PC-3 (cell line): ENCODE measurements at regions not wholly inside any gene's neighbourhood (a gene's known extent, or its start where the extent isn't known, plus 50 kb on each side); places are given as distances from the start of the nearest gene placed in this dataset.
A peak's percentile ranks its signal among the peaks of the same experiment; 100 is the strongest.

Experiments used
- ATAC-seq: fragments of 200-7000 bp; cut with Tn5 transposase; 2 replicates; pipeline ENCODE4 v1.9.1; 2020; ENCODE audit warnings: mild to moderate bottlenecking, moderate library complexity
- BruUV-seq: library from RNA; stranded (reverse); fragments of 400-500 nt; replicated peaks from 2 replicates; lab custom pipeline; 2021; lab: Mats Ljungman, UMichigan
- CTCF ChIA-PET: fragments of 300-600 bp; sonication (Branson Sonifier 250); formaldehyde crosslinking; loops from one replicate; lab custom pipeline; 2022; ENCODE audit warnings: antibody characterized with exemption; lab: Charles Lee
- POLR2A ChIA-PET: fragments of 300-600 bp; sonication (Branson Sonifier 250); formaldehyde crosslinking; loops from one replicate; lab custom pipeline; 2022; ENCODE audit warnings: antibody characterized with exemption; ENCODE audit not compliant: unreplicated experiment; lab: Charles Lee
- DNase-seq: peaks from one replicate; pipeline ENCODE4 v3.0.0-alpha.2; 2015
- H2AFZ ChIP-seq: fragments of 300-600 bp; sonication (generic); 2 replicates; pipeline ENCODE4 v1.6.0; 2016; ENCODE audit warnings: antibody characterized with exemption, low read length
- H3F3A ChIP-seq: fragments of 300-600 bp; sonication (generic); one replicate; pipeline ENCODE4 v1.6.0; 2017; ENCODE audit warnings: antibody characterized with exemption, low read length, control low read depth, mild to moderate bottlenecking; ENCODE audit not compliant: unreplicated experiment
- H3K27ac ChIP-seq: fragments of 300-600 bp; sonication (generic); 2 replicates; pipeline ENCODE4 v1.5.1; 2016; ENCODE audit warnings: mild to moderate bottlenecking, low read length
- H3K27me3 ChIP-seq: fragments of 300-600 bp; sonication (generic); 2 replicates; pipeline ENCODE4 v1.6.1; 2016; ENCODE audit warnings: low read length, mixed read lengths
- H3K36me3 ChIP-seq: fragments of 300-600 bp; sonication (generic); 2 replicates; pipeline ENCODE4 v1.6.1; 2016; ENCODE audit warnings: low read depth, mixed run types, low read length, mixed read lengths
- H3K4me1 ChIP-seq: fragments of 300-600 bp; sonication (generic); 2 replicates; pipeline ENCODE4 v1.5.1; 2016; ENCODE audit warnings: low read length; ENCODE audit not compliant: insufficient read depth
- H3K4me2 ChIP-seq: fragments of 300-600 bp; sonication (generic); 2 replicates; pipeline ENCODE4 v1.6.0; 2016; ENCODE audit warnings: low read length
- H3K4me3 ChIP-seq: fragments of 300-600 bp; sonication (generic); 2 replicates; pipeline ENCODE4 v1.5.1; 2016; ENCODE audit warnings: mild to moderate bottlenecking, low read length, mixed read lengths
- H3K79me2 ChIP-seq: fragments of 300-600 bp; sonication (generic); 2 replicates; pipeline ENCODE4 v1.6.1; 2017; ENCODE audit warnings: low read length, mixed read lengths
- H3K9ac ChIP-seq: fragments of 300-600 bp; sonication (generic); 2 replicates; pipeline ENCODE4 v1.6.0; 2016; ENCODE audit warnings: mild to moderate bottlenecking, low read length
- H3K9me2 ChIP-seq: fragments of 300-600 bp; sonication (generic); replicated peaks from 2 replicates; pipeline ENCODE4 v1.6.1; 2016; ENCODE audit warnings: mixed run types, low read length, mixed read lengths
- H3K9me3 ChIP-seq: fragments of 300-600 bp; sonication (generic); 2 replicates; pipeline ENCODE4 v1.6.1; 2016; ENCODE audit warnings: low read length, mixed read lengths
- H4K20me1 ChIP-seq: fragments of 300-600 bp; sonication (generic); 2 replicates; pipeline ENCODE4 v1.6.1; 2016; ENCODE audit warnings: low read length, mixed read lengths
- EZH2 ChIP-seq: fragments of 300-600 bp; sonication (generic); IDR thresholded peaks from one replicate; pipeline ENCODE4 v1.6.1; 2017; ENCODE audit warnings: antibody characterized with exemption, mild to moderate bottlenecking, low read length; ENCODE audit not compliant: unreplicated experiment
- EZH2phosphoT487 ChIP-seq: fragments of 300-600 bp; sonication (generic); IDR thresholded peaks from 2 replicates; pipeline ENCODE4 v1.6.1; 2018; ENCODE audit warnings: mild to moderate bottlenecking, antibody characterized with exemption, low read length, borderline replicate concordance
- intact Hi-C: fragments of 100-400 bp; cut with micrococcal nuclease; formaldehyde crosslinking; loops from 2 replicates; pipeline ENCODE4 v1.9.0; 2023
- TF ChIP-seq, protein P1 (sequence below): fragments of 300-600 bp; sonication (generic); conservative IDR thresholded peaks from 2 replicates; pipeline ENCODE4 v1.5.1; 2017; ENCODE audit warnings: antibody characterized with exemption, low read depth, mild to moderate bottlenecking, low read length

DNA sequence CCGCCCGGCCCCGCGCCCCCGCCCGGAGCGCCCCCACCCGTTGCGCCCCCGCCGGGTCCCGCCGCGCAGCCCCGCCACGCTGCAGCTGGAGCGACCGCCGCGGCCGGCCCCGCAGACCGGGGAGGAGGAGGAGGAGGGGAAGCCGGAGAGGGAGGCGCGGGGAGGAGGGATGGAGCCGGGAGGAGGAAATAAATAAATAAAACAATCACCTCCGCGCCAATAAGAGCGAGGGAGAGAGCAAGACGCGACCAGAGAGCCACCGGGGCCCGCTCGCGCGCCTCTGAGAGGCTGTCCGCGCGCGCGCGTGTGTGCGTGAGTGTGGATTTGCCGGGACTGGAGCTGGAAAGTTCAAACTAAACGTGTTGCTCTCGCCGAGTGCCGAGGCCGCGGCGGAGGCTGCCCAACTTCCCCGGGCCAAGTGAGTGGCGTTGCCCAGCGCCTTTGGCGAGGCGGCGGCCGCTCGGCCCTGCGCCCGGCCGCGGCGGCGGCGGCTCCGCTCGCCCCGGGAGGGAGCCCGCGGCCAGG, 2184.4 kb upstream of the TENM3 start:
- H3F3A ChIP-seq, result no peaks in the 10 kb centered on the region
- H2AFZ ChIP-seq, result 0 out of 2 replicates have a peak overlapping the region, but pooled peaks have one; percentile 38
- ATAC-seq (peak; percentile 53), DNase-seq (peak; percentile 3)
- H3K79me2 ChIP-seq, result no peaks in the 10 kb centered on the region
- H3K4me2 ChIP-seq, result peak overlapping the region; percentile 77
- TF ChIP-seq EZH2 (no peak), EZH2phosphoT487 (no peak)
- TF ChIP-seq, protein P1, sequence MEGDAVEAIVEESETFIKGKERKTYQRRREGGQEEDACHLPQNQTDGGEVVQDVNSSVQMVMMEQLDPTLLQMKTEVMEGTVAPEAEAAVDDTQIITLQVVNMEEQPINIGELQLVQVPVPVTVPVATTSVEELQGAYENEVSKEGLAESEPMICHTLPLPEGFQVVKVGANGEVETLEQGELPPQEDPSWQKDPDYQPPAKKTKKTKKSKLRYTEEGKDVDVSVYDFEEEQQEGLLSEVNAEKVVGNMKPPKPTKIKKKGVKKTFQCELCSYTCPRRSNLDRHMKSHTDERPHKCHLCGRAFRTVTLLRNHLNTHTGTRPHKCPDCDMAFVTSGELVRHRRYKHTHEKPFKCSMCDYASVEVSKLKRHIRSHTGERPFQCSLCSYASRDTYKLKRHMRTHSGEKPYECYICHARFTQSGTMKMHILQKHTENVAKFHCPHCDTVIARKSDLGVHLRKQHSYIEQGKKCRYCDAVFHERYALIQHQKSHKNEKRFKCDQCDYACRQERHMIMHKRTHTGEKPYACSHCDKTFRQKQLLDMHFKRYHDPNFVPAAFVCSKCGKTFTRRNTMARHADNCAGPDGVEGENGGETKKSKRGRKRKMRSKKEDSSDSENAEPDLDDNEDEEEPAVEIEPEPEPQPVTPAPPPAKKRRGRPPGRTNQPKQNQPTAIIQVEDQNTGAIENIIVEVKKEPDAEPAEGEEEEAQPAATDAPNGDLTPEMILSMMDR, result no peak
- H3K4me3 ChIP-seq, result peak overlapping the region; percentile 60
- no peak overlapping the region for H3K27ac ChIP-seq
- H3K9ac ChIP-seq, result no peak overlapping the region; the same call in 1 of the 2 replicates
- no peaks in the 10 kb centered on the region for H3K36me3 ChIP-seq
- ChIA-PET POLR2A (no interaction called here), CTCF (no interaction called here)
- no peaks in the 10 kb centered on the region for H3K4me1 ChIP-seq
- intact Hi-C loops, result no loop called here
- no peaks in the 10 kb centered on the region for H4K20me1 ChIP-seq
- peaks cover 50% of the 10 kb centered on the region for H3K27me3 ChIP-seq
- H3K9me3 ChIP-seq, result no peaks in the 10 kb centered on the region
- H3K9me2 ChIP-seq, result no peaks in the 10 kb centered on the region
- BruUV-seq, result no TSS peak

DNA sequence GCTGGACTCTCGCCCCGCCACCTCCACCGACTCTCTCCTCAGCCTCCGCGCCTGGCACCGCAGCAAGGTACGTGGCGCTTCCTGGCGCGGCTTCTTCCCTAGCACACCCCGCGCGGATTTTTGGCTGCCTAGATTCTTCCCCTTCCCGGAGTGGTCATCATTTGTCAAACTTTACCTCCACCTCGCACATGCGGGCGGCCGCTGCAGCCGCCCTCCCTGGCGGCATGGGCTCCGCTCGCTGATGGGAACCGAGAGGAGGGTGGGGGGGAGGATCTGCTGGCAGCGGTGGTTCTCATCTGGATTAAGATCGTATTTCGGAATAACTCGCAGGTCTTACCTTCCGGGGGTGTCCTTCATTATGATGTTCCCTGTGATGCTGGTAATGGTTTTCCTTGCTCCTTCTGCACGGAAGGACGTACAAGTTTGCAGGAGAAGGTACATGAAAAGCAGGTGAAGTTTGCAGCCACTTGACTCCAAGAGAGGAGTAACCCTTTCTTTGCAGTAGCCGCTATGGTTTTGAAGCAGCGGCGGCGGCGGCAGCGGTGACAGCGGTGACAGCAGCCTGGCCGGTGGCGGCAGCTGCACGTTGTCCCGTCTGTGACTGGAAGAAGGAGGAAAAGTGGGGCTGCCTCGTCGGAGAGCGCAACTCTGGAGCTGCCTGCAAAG, 2183.9 kb upstream of the TENM3 start:
- ChIA-PET CTCF (no interaction called here), POLR2A (no interaction called here)
- intact Hi-C loops, result no loop called here
- ATAC-seq, result peak; percentile 15; the same call in 1 of the 2 replicates
- Histone ChIP-seq H3K27ac (no peak overlapping the region), H3K4me2 (peak overlapping the region; percentile 77), H3K9me3 (no peaks in the 10 kb centered on the region), H3K9me2 (no peaks in the 10 kb centered on the region), H3F3A (no peaks in the 10 kb centered on the region), H3K4me1 (no peaks in the 10 kb centered on the region), H3K9ac (no peak overlapping the region; the same call in 1 of the 2 replicates), H3K4me3 (peak overlapping the region; percentile 60), H3K27me3 (peaks cover 47% of the 10 kb centered on the region), H3K36me3 (no peaks in the 10 kb centered on the region), H2AFZ (peak overlapping the region; percentile 38; the same call in 1 of the 2 replicates), H3K79me2 (no peaks in the 10 kb centered on the region), H4K20me1 (no peaks in the 10 kb centered on the region)
- BruUV-seq, result no TSS peak
- TF ChIP-seq EZH2 (no peak), EZH2phosphoT487 (no peak)
- TF ChIP-seq, protein P1, result no peak
- no peak for DNase-seq
